Transverse colon (tissue), 3 donors: ENCODE measurements at regions not wholly inside any gene's neighbourhood (a gene's known extent, or its start where the extent isn't known, plus 50 kb on each side); places are given as distances from the start of the nearest gene placed in this dataset.

Experiments
- POLR2A ChIP-seq: fragments of 450-650 bp; IDR thresholded peaks from one replicate; pipeline ENCODE4 v1.6.1; 2016; ENCODE audit warnings: antibody characterized with exemption, mild to moderate bottlenecking, moderate library complexity
- TF ChIP-seq, protein P1 (sequence below), 5 experiments: fragments of 200-600 bp in 3 of 5; fragments of 450-650 bp in 2 of 5; sonication (generic) in 3 of 5; IDR thresholded peaks; 1 replicate in 2 of 5; 2 replicates in 3 of 5; pipeline ENCODE4 v1.5.1; 2016 to 2017; ENCODE audit warnings: antibody characterized with exemption in 5 of 5, inconsistent platforms in 3 of 5, mild to moderate bottlenecking in 2 of 5, moderate library complexity in 1 of 5

DNA sequence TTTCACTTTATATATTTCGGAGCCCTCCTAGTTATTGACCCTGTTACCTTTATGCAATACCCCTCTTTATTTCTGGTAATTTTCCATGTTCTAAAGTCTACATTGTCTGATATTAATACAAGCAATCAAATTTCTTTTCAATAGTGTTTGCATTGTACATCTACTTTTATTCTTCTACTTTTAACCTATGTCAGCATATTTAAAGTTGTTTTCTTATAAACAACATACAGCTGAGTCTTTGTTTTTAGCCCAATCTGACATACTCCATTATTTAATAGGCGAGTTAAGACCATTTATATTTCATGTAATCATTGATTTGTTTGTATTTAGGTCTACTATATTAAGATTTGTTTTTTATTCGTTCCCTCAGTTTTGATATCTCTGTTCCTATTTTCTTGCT lies 108.5 kb upstream of the SPACA7 start:
- no peak for TF ChIP-seq POLR2A
- TF ChIP-seq, protein P1, sequence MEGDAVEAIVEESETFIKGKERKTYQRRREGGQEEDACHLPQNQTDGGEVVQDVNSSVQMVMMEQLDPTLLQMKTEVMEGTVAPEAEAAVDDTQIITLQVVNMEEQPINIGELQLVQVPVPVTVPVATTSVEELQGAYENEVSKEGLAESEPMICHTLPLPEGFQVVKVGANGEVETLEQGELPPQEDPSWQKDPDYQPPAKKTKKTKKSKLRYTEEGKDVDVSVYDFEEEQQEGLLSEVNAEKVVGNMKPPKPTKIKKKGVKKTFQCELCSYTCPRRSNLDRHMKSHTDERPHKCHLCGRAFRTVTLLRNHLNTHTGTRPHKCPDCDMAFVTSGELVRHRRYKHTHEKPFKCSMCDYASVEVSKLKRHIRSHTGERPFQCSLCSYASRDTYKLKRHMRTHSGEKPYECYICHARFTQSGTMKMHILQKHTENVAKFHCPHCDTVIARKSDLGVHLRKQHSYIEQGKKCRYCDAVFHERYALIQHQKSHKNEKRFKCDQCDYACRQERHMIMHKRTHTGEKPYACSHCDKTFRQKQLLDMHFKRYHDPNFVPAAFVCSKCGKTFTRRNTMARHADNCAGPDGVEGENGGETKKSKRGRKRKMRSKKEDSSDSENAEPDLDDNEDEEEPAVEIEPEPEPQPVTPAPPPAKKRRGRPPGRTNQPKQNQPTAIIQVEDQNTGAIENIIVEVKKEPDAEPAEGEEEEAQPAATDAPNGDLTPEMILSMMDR (IDR thresholded peaks at IDR 0.05) = no peak
